ENCODE measurements at regions not wholly inside any gene's neighbourhood (a gene's known extent, or its start where the extent isn't known, plus 50 kb on each side); places are given as distances from the start of the nearest gene placed in this dataset.

DNA sequence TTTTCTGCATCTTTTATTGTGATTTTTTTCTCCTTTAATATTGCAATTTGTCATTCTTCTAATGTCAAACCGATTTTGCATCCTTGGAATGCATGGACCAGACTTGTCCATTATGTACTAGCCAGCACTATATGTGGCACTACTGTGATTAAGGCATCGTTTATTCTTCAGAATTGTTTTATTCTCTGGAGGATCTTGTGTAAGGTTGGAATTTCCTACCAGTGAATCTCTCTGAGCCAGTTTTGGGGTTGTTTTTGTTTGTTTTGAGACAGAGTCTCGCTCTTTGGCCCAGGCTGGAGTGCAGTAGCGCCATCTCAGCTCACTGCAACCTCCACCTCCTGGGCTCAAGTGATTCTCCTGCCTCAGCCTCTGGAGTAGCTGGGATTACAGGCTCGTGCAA, 58.5 kb downstream of the IGLL5 start:
- TF ChIP-seq, protein P1, sequence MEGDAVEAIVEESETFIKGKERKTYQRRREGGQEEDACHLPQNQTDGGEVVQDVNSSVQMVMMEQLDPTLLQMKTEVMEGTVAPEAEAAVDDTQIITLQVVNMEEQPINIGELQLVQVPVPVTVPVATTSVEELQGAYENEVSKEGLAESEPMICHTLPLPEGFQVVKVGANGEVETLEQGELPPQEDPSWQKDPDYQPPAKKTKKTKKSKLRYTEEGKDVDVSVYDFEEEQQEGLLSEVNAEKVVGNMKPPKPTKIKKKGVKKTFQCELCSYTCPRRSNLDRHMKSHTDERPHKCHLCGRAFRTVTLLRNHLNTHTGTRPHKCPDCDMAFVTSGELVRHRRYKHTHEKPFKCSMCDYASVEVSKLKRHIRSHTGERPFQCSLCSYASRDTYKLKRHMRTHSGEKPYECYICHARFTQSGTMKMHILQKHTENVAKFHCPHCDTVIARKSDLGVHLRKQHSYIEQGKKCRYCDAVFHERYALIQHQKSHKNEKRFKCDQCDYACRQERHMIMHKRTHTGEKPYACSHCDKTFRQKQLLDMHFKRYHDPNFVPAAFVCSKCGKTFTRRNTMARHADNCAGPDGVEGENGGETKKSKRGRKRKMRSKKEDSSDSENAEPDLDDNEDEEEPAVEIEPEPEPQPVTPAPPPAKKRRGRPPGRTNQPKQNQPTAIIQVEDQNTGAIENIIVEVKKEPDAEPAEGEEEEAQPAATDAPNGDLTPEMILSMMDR (IDR thresholded peaks at IDR 0.05; ENCODE audit: insufficient read depth, missing control alignments): no peak
- DNase-seq (ENCODE audit: insufficient read length, low spot score): no peak

DNA sequence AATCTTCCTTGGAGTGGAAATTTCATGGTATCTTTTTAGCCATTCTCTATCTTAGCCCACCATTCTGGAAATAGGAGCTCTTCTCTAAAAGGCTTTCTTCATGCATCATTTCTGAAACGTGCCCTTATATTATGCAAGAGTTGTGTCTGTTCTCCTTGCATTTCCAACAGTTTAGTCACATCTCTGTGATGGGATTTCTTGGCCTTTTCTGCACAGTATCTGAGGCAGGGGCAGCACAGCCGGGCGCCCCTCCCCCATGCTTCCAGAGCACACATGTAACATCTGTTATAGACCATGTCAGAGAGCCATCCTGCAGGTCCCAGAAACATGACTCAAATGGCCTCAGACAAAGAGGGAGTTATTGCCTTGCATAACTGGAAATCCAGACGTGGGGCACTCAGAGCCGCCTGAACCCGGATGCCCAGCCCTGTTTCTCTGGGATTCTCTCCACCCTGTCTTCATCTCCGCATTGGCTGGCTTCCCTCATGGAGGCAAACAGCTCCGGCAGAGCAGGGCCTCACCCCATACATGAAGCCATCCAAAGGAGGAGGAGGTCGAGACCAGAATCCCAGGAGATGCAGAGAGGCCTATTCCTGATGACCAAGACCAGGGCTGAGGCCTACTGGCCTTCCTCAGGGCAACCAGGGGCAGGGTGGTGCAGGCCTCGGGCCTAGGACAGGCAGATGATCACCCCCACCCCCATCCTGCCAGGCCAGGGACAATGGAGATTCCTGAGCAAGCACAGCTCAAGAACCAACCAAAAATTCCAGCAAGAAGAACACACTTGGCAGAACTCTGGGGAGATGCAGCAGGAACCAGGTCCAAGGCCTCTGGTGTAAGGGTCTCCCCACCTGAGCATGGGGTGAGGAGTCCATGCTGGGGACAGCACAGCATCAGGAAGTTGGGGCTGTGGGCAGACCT, 61.3 kb downstream of the IGLL5 start:
- DNase-seq (ENCODE audit: insufficient read length, low spot score): no peak
- FAIRE-seq: no peak
- TF ChIP-seq, protein P1 (IDR thresholded peaks at IDR 0.05; ENCODE audit: insufficient read depth, missing control alignments): no peak

More for the DNA sequence above, 58.5 kb downstream of the IGLL5 start:
- no peak for FAIRE-seq

DNA sequence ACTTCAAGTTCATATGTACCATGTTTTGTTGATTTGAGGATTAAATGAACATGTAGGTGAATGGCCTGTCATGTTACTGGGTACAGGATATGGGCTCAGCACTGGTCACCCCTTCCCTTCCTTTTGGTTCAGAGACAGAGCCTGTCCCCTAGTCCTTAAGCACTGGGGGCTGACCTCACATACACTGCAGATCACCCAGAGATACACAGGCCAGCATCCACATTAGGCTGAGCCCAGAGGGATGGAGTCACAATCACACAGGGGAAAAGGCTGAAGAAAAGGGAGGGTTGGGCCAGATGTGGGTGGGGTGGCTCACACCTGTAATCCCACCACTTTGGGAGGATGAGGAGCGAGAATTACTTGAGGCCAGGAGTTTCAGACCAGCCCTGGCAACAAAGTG, 62.3 kb downstream of the IGLL5 start:
- no peak for FAIRE-seq
- TF ChIP-seq, protein P1 (IDR thresholded peaks at IDR 0.05; ENCODE audit: insufficient read depth, missing control alignments): no peak

DNA sequence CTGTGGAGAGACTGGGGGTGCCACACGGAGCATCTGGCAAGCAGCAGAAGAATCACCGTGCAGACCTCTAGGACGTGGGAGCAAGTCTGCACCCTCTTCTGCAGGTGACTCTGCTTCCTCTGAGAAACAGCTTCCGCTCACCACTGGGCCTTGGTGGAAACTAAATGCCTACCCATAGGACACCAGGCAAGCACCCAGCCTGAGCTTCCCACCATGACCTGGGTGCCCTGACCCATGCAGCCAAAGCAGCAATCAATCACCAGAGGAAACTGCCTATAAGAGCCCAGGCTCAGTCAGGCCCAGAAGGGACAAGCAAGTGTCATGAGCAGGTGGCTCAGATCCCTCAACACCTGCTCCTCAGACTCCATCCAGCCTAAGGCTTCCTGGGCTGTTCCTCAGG, 63.4 kb downstream of the IGLL5 start:
- DNase-seq (ENCODE audit: insufficient read length, low spot score): no peak
- TF ChIP-seq, protein P1 (IDR thresholded peaks at IDR 0.05; ENCODE audit: insufficient read depth, missing control alignments): no peak
- no peak for FAIRE-seq

More for the DNA sequence above, 62.3 kb downstream of the IGLL5 start:
- DNase-seq (ENCODE audit: insufficient read length, low spot score): no peak

DNA sequence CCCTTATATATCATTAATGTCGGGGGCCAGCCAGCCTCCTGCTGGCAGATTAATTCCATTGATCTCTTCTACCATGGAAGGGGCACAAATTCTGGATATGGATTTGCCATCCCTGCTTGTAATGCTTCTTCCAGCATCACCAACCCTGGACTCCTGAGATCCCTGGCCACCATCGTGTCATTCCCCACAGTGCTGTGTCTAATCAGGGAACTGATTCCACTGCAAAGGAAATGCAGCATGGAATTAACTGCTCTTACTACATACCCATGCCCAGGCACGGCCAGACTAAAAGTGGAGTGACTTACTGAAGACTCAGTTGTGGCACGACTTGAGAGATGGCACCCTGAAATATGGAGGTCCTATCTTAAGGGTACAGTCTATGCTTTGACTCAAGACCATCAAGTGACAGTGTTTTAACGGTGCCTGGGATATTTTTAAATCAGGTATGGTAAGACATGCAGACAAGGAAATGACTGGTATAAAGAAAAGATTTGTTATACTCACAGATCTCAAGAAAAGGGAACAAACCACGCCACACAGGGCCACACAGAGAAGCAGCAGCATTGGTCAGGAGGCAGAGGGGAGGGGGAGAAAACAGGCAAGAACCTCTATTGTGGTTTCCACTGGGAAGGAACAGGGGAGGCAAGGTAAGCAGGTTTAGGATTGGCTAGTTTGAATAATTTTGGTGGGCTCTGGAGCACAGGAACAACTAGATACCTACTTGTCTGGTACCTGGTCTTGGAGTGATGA, 65.1 kb downstream of the IGLL5 start:
- FAIRE-seq (no peak), DNase-seq (ENCODE audit: insufficient read length, low spot score) (no peak)
- TF ChIP-seq, protein P1 (IDR thresholded peaks at IDR 0.05; ENCODE audit: insufficient read depth, missing control alignments): no peak

DNA sequence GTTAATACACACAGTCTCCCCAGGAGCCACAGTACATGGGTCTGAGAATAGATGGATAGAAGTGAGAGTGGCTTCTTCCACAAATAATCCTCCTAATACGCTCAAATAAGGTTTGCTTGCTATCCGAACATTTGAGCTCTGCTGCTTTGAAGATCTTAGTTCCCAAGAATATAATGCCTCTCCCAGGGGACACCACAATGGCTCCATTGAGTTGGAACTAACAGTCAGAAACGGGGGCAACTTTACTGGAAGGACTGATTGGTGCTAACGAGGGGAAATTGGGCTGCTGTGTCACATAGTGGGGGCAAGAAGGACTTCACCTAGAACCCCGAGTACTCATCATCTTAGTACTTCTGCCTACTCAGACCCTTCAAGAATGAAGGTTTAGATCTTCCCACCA, 66.2 kb downstream of the IGLL5 start:
- FAIRE-seq (no peak), DNase-seq (ENCODE audit: insufficient read length, low spot score) (no peak)
- TF ChIP-seq, protein P1 (IDR thresholded peaks at IDR 0.05; ENCODE audit: insufficient read depth, missing control alignments): no peak
